ENCODE measurements at regions not wholly inside any gene's neighbourhood (a gene's known extent, or its start where the extent isn't known, plus 50 kb on each side); places are given as distances from the start of the nearest gene placed in this dataset.

DNA sequence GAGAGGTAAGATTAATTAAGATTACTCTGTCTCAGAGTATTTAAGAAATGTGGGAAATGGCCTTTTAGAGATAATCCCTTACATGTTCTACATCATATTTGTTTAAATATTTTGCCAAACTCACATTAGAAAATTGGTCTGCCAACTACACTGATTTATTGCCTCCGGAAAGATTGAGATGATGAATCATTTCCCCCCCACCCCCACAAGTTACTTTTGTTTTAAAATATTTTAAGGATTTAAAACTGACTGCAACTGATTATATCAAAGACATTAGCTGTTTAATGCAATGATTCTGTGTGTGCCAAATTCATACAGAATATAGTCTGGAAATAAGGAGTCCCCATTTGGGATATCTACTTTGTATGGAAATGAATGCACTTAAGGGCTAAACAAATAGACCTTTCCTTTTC is 674.4 kb downstream of the PRR16 start:
- TF ChIP-seq TCF7L2 (IDR thresholded peaks at IDR 0.05; ENCODE audit: low read depth, low read length) (no peak), ZNF704 (CRISPR knock-in tag; IDR thresholded peaks at IDR 0.05; ENCODE audit: borderline replicate concordance) (no peak)
- TF ChIP-seq, protein P1, sequence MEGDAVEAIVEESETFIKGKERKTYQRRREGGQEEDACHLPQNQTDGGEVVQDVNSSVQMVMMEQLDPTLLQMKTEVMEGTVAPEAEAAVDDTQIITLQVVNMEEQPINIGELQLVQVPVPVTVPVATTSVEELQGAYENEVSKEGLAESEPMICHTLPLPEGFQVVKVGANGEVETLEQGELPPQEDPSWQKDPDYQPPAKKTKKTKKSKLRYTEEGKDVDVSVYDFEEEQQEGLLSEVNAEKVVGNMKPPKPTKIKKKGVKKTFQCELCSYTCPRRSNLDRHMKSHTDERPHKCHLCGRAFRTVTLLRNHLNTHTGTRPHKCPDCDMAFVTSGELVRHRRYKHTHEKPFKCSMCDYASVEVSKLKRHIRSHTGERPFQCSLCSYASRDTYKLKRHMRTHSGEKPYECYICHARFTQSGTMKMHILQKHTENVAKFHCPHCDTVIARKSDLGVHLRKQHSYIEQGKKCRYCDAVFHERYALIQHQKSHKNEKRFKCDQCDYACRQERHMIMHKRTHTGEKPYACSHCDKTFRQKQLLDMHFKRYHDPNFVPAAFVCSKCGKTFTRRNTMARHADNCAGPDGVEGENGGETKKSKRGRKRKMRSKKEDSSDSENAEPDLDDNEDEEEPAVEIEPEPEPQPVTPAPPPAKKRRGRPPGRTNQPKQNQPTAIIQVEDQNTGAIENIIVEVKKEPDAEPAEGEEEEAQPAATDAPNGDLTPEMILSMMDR (CRISPR knock-in tag; IDR thresholded peaks at IDR 0.05), result no peak
